IMR-90 (cell line): ENCODE measurements at regions not wholly inside any gene's neighbourhood (a gene's known extent, or its start where the extent isn't known, plus 50 kb on each side); places are given as distances from the start of the nearest gene placed in this dataset.

Experiments used
- ATAC-seq: fragments of 200-7000 bp; cut with Tn5 transposase; 2 replicates; pipeline ENCODE4 v1.9.1; 2020; ENCODE audit warnings: low read depth, mild to moderate bottlenecking, moderate library complexity
- BruUV-seq: library from RNA; stranded (reverse); fragments of 400-500 nt; replicated peaks from 2 replicates; lab custom pipeline; 2021; lab: Mats Ljungman, UMichigan
- CTCF ChIA-PET: fragments of 300-600 bp; formaldehyde crosslinking; extraction: SDS; loops from one replicate; lab custom pipeline; 2021; ENCODE audit warnings: antibody characterized with exemption; lab: Yijun Ruan, JAX
- POLR2A ChIA-PET: fragments of 300-600 bp; sonication (Branson Sonifier 250); formaldehyde crosslinking; loops from one replicate; lab custom pipeline; 2022; ENCODE audit warnings: antibody characterized with exemption; ENCODE audit not compliant: unreplicated experiment; lab: Charles Lee
- DNase-seq: peaks from one replicate; pipeline ENCODE4 v3.0.0; 2013
- H2AFZ ChIP-seq: replicated peaks from 2 replicates; pipeline ENCODE3; 2013; ENCODE audit warnings: low read length, mild to moderate bottlenecking; ENCODE audit not compliant: poor library complexity
- H2AK5ac ChIP-seq: 2 replicates; pipeline ENCODE4 v1.6.1; 2013; ENCODE audit warnings: low read depth, low read length, inconsistent platforms
- H2AK9ac ChIP-seq: replicated peaks from 2 replicates; pipeline ENCODE3; 2013; ENCODE audit warnings: mild to moderate bottlenecking, low read depth, low read length, moderate library complexity; ENCODE audit not compliant: poor library complexity
- H2BK120ac ChIP-seq: 2 replicates; pipeline ENCODE4 v1.6.1; 2013; ENCODE audit warnings: low read depth, low read length, inconsistent platforms
- H2BK15ac ChIP-seq: 3 replicates; pipeline ENCODE4 v1.6.1; 2013; ENCODE audit warnings: low read depth, low read length, inconsistent platforms
- H2BK20ac ChIP-seq: 2 replicates; pipeline ENCODE4 v1.6.1; 2013; ENCODE audit warnings: low read depth, mild to moderate bottlenecking, inconsistent platforms, low read length, moderate library complexity
- H2BK5ac ChIP-seq: 2 replicates; pipeline ENCODE4 v1.6.1; 2013; ENCODE audit warnings: mild to moderate bottlenecking, low read depth, low read length, inconsistent platforms; ENCODE audit not compliant: poor library complexity, severe bottlenecking
- H3K14ac ChIP-seq: replicated peaks from 2 replicates; pipeline ENCODE4 v1.6.1; 2013; ENCODE audit warnings: low read depth, low read length, inconsistent platforms
- H3K18ac ChIP-seq: 2 replicates; pipeline ENCODE4 v1.6.1; 2013; ENCODE audit warnings: low read depth, low read length, control low read depth
- H3K23ac ChIP-seq: 2 replicates; pipeline ENCODE4 v1.6.1; 2013; ENCODE audit warnings: low read depth, low read length, inconsistent platforms
- H3K27ac ChIP-seq: 2 replicates; pipeline ENCODE4 v1.5.1; 2013; ENCODE audit warnings: mild to moderate bottlenecking, control low read depth, low read length; ENCODE audit not compliant: insufficient read depth
- H3K27me3 ChIP-seq: 2 replicates; pipeline ENCODE4 v1.6.1; 2013; ENCODE audit warnings: low read length; ENCODE audit not compliant: control insufficient read depth, insufficient read depth
- H3K36me3 ChIP-seq: 2 replicates; pipeline ENCODE4 v1.6.1; 2013; ENCODE audit warnings: low read length, mixed read lengths; ENCODE audit not compliant: control insufficient read depth, insufficient read depth
- H3K4ac ChIP-seq: 2 replicates; pipeline ENCODE4 v1.6.1; 2013; ENCODE audit warnings: low read depth, low read length, inconsistent platforms
- H3K4me1 ChIP-seq: 2 replicates; pipeline ENCODE4 v1.6.1; 2013; ENCODE audit warnings: low read length, mixed read lengths; ENCODE audit not compliant: control insufficient read depth, insufficient read depth
- H3K4me2 ChIP-seq: 2 replicates; pipeline ENCODE4 v1.6.1; 2013; ENCODE audit warnings: low read depth, mild to moderate bottlenecking, control low read depth, low read length, moderate library complexity
- H3K4me3 ChIP-seq: 2 replicates; pipeline ENCODE4 v1.5.1; 2013; ENCODE audit warnings: low read depth, mild to moderate bottlenecking, control low read depth, low read length, moderate library complexity; ENCODE audit not compliant: insufficient read depth
- H3K56ac ChIP-seq: 2 replicates; pipeline ENCODE4 v1.6.1; 2013; ENCODE audit warnings: low read length, inconsistent platforms; ENCODE audit not compliant: insufficient read depth; ENCODE audit errors: extremely low read depth
- H3K79me1 ChIP-seq, 2 experiments: 2 replicates each; pipeline ENCODE4 v1.6.1; 2013; ENCODE audit warnings: low read length in 2 of 2, inconsistent platforms in 1 of 2, low read depth in 1 of 2
- H3K9ac ChIP-seq: 2 replicates; pipeline ENCODE4 v1.6.1; 2013; ENCODE audit warnings: low read depth, low read length, control low read depth
- H3K9me1 ChIP-seq: 2 replicates; pipeline ENCODE4 v1.6.1; 2013; ENCODE audit warnings: low read length, inconsistent platforms; ENCODE audit not compliant: insufficient read depth
- H3K9me3 ChIP-seq: 2 replicates; pipeline ENCODE4 v1.6.1; 2013; ENCODE audit warnings: low read length; ENCODE audit not compliant: control insufficient read depth, insufficient read depth
- H4K20me1 ChIP-seq: 2 replicates; pipeline ENCODE4 v1.6.1; 2013; ENCODE audit warnings: low read length, inconsistent platforms; ENCODE audit not compliant: insufficient read depth
- H4K5ac ChIP-seq: 2 replicates; pipeline ENCODE4 v1.6.1; 2013; ENCODE audit warnings: mild to moderate bottlenecking, low read depth, low read length, control low read depth
- H4K8ac ChIP-seq, 2 experiments: 2 replicates each; pipeline ENCODE4 v1.6.1; 2013; ENCODE audit warnings: low read depth in 2 of 2, low read length in 2 of 2, control low read depth in 1 of 2, inconsistent platforms in 1 of 2
- H4K91ac ChIP-seq: 2 replicates; pipeline ENCODE4 v1.6.1; 2013; ENCODE audit warnings: low read depth, low read length, inconsistent platforms; ENCODE audit not compliant: insufficient read depth
- BHLHE40 ChIP-seq: fragments of 150-350 bp; IDR thresholded peaks from 2 replicates; pipeline ENCODE4 v1.6.1; 2016; ENCODE audit warnings: mild to moderate bottlenecking, low read depth, low read length
- CEBPB ChIP-seq: IDR thresholded peaks from 2 replicates; pipeline ENCODE4 v1.6.1; 2012; ENCODE audit warnings: low read depth, low read length, improper control_type of control experiment
- CHD1 ChIP-seq: IDR thresholded peaks from 2 replicates; pipeline ENCODE4 v1.6.1; 2012; ENCODE audit warnings: low read depth, low read length, improper control_type of control experiment
- FOS ChIP-seq: fragments of 150-350 bp; IDR thresholded peaks from 2 replicates; pipeline ENCODE4 v1.6.1; 2016; ENCODE audit warnings: low read depth, low read length
- MAZ ChIP-seq: IDR thresholded peaks from 2 replicates; pipeline ENCODE4 v1.6.1; 2012; ENCODE audit warnings: low read depth, mild to moderate bottlenecking, low read length, improper control_type of control experiment, moderate library complexity, borderline replicate concordance
- MXI1 ChIP-seq: IDR thresholded peaks from 2 replicates; pipeline ENCODE4 v1.6.1; 2012; ENCODE audit warnings: low read depth, mild to moderate bottlenecking, low read length, moderate library complexity, borderline replicate concordance
- NFE2L2 ChIP-seq: fragments of 150-350 bp; IDR thresholded peaks from 2 replicates; pipeline ENCODE4 v1.6.1; 2016; ENCODE audit warnings: low read depth, mild to moderate bottlenecking, low read length
- POLR2A ChIP-seq: IDR thresholded peaks from 2 replicates; pipeline ENCODE4 v1.6.1; 2012; ENCODE audit warnings: mild to moderate bottlenecking, low read depth, low read length
- RCOR1 ChIP-seq: IDR thresholded peaks from 2 replicates; pipeline ENCODE4 v1.6.1; 2012; ENCODE audit warnings: mild to moderate bottlenecking, low read length, improper control_type of control experiment; ENCODE audit not compliant: insufficient replicate concordance
- RFX5 ChIP-seq: IDR thresholded peaks from 2 replicates; pipeline ENCODE4 v1.8.0; 2012; ENCODE audit warnings: low read depth, mild to moderate bottlenecking, low read length, moderate library complexity
- SMC3 ChIP-seq: fragments of 150-350 bp; IDR thresholded peaks from 2 replicates; pipeline ENCODE4 v1.6.1; 2016; ENCODE audit warnings: low read depth, mild to moderate bottlenecking, antibody characterized with exemption, low read length, moderate library complexity
- WGBS, 2 experiments: methylation state at CpG; one replicate each; pipeline versions ENCODE4 v1.1.5 to v1.1.7; 2013; ENCODE audit warnings: missing lambda C conversion rate in 2 of 2; ENCODE audit not compliant: insufficient read length in 1 of 2; ENCODE audit errors: extremely low coverage in 2 of 2; 5-methylcytosine and 5-hydroxymethylcytosine counted together
- dilution Hi-C: fragments of 300-500 bp; cut with HindIII; formaldehyde crosslinking; loops from one replicate; pipeline ENCODE4 v1.14.3; 2018; ENCODE audit warnings: low sequenced_read_pairs; ENCODE audit not compliant: unreplicated experiment
- in situ Hi-C: fragments of 300-500 bp; cut with MboI; formaldehyde crosslinking; loops from 3 replicates; pipeline ENCODE4 v1.14.3; 2019; ENCODE audit warnings: low sequenced_read_pairs, inconsistent platforms, mixed read lengths
- intact Hi-C: fragments of 100-400 bp; cut with micrococcal nuclease; formaldehyde crosslinking; loops from 2 replicates; pipeline ENCODE4 v1.10.0; 2022
- TF ChIP-seq, protein P1 (sequence below): fragments of 150-350 bp; IDR thresholded peaks from 2 replicates; pipeline ENCODE4 v1.6.1; 2016; ENCODE audit warnings: low read depth, mild to moderate bottlenecking, low read length, moderate library complexity, borderline replicate concordance
- TF ChIP-seq, protein P2 (sequence below): conservative IDR thresholded peaks from 2 replicates; pipeline ENCODE4 v1.5.1; 2012; ENCODE audit warnings: mild to moderate bottlenecking, low read depth, low read length, improper control_type of control experiment

DNA sequence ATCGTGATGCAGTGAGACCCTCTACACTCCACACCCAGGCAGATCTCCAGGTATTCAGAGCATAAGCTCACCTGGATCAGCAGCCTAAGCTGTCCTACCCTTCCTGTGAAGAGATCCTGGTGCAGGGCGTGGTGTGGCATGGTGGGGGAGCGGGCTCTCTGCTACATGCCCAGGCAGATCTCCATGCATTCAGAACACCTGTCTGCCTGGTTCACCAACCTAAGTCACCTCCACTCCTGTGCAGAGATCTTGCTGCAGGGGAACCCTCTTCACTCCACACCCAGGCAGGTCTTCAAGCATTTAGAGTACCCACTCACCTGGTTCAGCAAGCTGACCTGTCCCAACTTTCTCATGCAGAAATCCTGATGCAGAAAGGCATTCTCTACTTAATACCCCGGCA lies 394.4 kb upstream of the SEMA3A start:
- CTCF ChIA-PET, result no interaction called here
- Histone ChIP-seq H3K27me3 (no peaks in the 10 kb centered on the region), H3K9ac (no peak overlapping the region), H4K91ac (no peak overlapping the region), H4K8ac (no peak overlapping the region), H3K4me1 (no peaks in the 10 kb centered on the region), H3K9me1 (no peaks in the 10 kb centered on the region), H3K4ac (no peak overlapping the region), H2AK5ac (no peak overlapping the region), H4K5ac (no peak overlapping the region), H2BK120ac (no peak overlapping the region), H3K18ac (no peak overlapping the region), H3K36me3 (no peaks in the 10 kb centered on the region), H2BK5ac (no peak overlapping the region), H4K20me1 (no peaks in the 10 kb centered on the region), H3K56ac (no peak overlapping the region), H3K4me3 (no peak overlapping the region), H3K23ac (no peak overlapping the region), H3K27ac (no peak overlapping the region), H3K14ac (no peak overlapping the region), H3K9me3 (no peaks in the 10 kb centered on the region), H2BK20ac (no peak overlapping the region; the same call in 1 of the 2 replicates), H2AK9ac (no peak overlapping the region), H3K79me1 (no peaks in the 10 kb centered on the region), H2BK15ac (no peak overlapping the region), H3K4me2 (no peak overlapping the region), H2AFZ (no peak overlapping the region)
- TF ChIP-seq RFX5 (no peak), SMC3 (no peak), BHLHE40 (no peak), FOS (no peak), POLR2A (no peak), CHD1 (no peak), MAZ (no peak), MXI1 (no peak), RCOR1 (no peak), CEBPB (no peak), NFE2L2 (no peak)
- TF ChIP-seq, protein P1, sequence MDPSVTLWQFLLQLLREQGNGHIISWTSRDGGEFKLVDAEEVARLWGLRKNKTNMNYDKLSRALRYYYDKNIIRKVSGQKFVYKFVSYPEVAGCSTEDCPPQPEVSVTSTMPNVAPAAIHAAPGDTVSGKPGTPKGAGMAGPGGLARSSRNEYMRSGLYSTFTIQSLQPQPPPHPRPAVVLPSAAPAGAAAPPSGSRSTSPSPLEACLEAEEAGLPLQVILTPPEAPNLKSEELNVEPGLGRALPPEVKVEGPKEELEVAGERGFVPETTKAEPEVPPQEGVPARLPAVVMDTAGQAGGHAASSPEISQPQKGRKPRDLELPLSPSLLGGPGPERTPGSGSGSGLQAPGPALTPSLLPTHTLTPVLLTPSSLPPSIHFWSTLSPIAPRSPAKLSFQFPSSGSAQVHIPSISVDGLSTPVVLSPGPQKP, result no peak
- TF ChIP-seq, protein P2, sequence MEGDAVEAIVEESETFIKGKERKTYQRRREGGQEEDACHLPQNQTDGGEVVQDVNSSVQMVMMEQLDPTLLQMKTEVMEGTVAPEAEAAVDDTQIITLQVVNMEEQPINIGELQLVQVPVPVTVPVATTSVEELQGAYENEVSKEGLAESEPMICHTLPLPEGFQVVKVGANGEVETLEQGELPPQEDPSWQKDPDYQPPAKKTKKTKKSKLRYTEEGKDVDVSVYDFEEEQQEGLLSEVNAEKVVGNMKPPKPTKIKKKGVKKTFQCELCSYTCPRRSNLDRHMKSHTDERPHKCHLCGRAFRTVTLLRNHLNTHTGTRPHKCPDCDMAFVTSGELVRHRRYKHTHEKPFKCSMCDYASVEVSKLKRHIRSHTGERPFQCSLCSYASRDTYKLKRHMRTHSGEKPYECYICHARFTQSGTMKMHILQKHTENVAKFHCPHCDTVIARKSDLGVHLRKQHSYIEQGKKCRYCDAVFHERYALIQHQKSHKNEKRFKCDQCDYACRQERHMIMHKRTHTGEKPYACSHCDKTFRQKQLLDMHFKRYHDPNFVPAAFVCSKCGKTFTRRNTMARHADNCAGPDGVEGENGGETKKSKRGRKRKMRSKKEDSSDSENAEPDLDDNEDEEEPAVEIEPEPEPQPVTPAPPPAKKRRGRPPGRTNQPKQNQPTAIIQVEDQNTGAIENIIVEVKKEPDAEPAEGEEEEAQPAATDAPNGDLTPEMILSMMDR, result no peak
- POLR2A ChIA-PET, result no interaction called here
- no CpG with 5 or more reads among the region's 4 CpGs for WGBS, 2 experiments
- BruUV-seq, result no TSS peak
- intact Hi-C loops, result no loop called here
- DNase-seq (no peak), ATAC-seq (no peak)
- in situ Hi-C loops, result no loop called here
- dilution Hi-C loops, result no loop called here
